Endodermal cell (in vitro differentiated cells): ENCODE measurements at regions not wholly inside any gene's neighbourhood (a gene's known extent, or its start where the extent isn't known, plus 50 kb on each side); places are given as distances from the start of the nearest gene placed in this dataset.

Experiments
- DNase-seq: peaks from one replicate; pipeline ENCODE4 v3.0.0-alpha.2; 2017
- H3K27ac ChIP-seq: 2 replicates; pipeline ENCODE4 v1.5.1; 2013; ENCODE audit warnings: mild to moderate bottlenecking, low read depth, low read length, moderate library complexity
- H3K27me3 ChIP-seq: 2 replicates; pipeline ENCODE4 v1.6.1; 2013; ENCODE audit warnings: mild to moderate bottlenecking, low read length, moderate library complexity; ENCODE audit not compliant: insufficient read depth, control insufficient read depth, poor library complexity, severe bottlenecking
- H3K36me3 ChIP-seq: 2 replicates; pipeline ENCODE4 v1.7.0; 2013; ENCODE audit warnings: mild to moderate bottlenecking, low read length, moderate library complexity; ENCODE audit not compliant: control insufficient read depth, insufficient read depth
- H3K4me1 ChIP-seq: one replicate; pipeline ENCODE4 v1.7.0; 2013; ENCODE audit warnings: low read length; ENCODE audit not compliant: control insufficient read depth, insufficient read depth
- H3K4me3 ChIP-seq: 2 replicates; pipeline ENCODE4 v1.5.1; 2013; ENCODE audit warnings: mild to moderate bottlenecking, low read length, moderate library complexity
- H3K9ac ChIP-seq: 2 replicates; pipeline ENCODE4 v1.6.1; 2013; ENCODE audit warnings: mild to moderate bottlenecking, low read length, moderate library complexity; ENCODE audit not compliant: poor library complexity, severe bottlenecking; ENCODE audit errors: extremely low read depth
- H3K9me3 ChIP-seq: 2 replicates; pipeline ENCODE4 v1.6.1; 2013; ENCODE audit warnings: mild to moderate bottlenecking, low read length, moderate library complexity; ENCODE audit not compliant: control insufficient read depth
- H3K27ac Mint-ChIP-seq: 2 replicates; pipeline ENCODE4 v1.8.0; 2020; ENCODE audit warnings: mixed read lengths
- H3K27me3 Mint-ChIP-seq: 2 replicates; pipeline ENCODE4 v1.8.0; 2021; ENCODE audit warnings: mild to moderate bottlenecking, mixed read lengths; ENCODE audit not compliant: insufficient read depth
- H3K36me3 Mint-ChIP-seq: 2 replicates; pipeline ENCODE4 v1.8.0; 2020; ENCODE audit warnings: low read depth, mixed read lengths
- H3K4me1 Mint-ChIP-seq: 2 replicates; pipeline ENCODE4 v1.8.0; 2020; ENCODE audit warnings: mixed read lengths
- H3K4me3 Mint-ChIP-seq: 2 replicates; pipeline ENCODE4 v1.8.0; 2020; ENCODE audit warnings: mild to moderate bottlenecking, moderate library complexity, mixed read lengths
- H3K9me3 Mint-ChIP-seq: 2 replicates; pipeline ENCODE4 v1.8.0; 2020; ENCODE audit warnings: mild to moderate bottlenecking, mixed read lengths
- CTCF ChIP-seq: fragments of 200-600 bp; sonication (generic); conservative IDR thresholded peaks from 2 replicates; pipeline ENCODE4 v1.5.0; 2021; ENCODE audit warnings: antibody characterized with exemption, mild to moderate bottlenecking
- WGBS, 2 experiments: methylation state at CpG; one replicate each; pipeline versions ENCODE4 v1.1.5 to v1.1.7; 2013; ENCODE audit warnings: missing lambda C conversion rate in 2 of 2, mixed read lengths in 1 of 2; ENCODE audit not compliant: insufficient coverage in 1 of 2, insufficient read length in 1 of 2; 5-methylcytosine and 5-hydroxymethylcytosine counted together

GRCh38 chr5:2569774-2570542 is 181.5 kb downstream of the IRX2 start:
- no peaks in the 10 kb centered on the region for H3K27me3 ChIP-seq
- no peaks in the 10 kb centered on the region for H3K9me3 ChIP-seq
- DNase-seq = no peak
- Mint-ChIP-seq H3K27ac (no peak overlapping the region), H3K4me1 (peaks cover 22% of the 10 kb centered on the region), H3K4me3 (no peak overlapping the region), H3K27me3 (peaks cover 18% of the 10 kb centered on the region), H3K9me3 (no peaks in the 10 kb centered on the region), H3K36me3 (no peaks in the 10 kb centered on the region)
- peaks cover 6% of the 10 kb centered on the region for H3K4me1 ChIP-seq
- no peaks in the 10 kb centered on the region for H3K36me3 ChIP-seq
- WGBS, 2 experiments = 90 to 94% methylated on average over 12 to 15 of the region's 15 CpGs
- H3K27ac ChIP-seq = no peak overlapping the region
- H3K4me3 ChIP-seq = no peak overlapping the region
- H3K9ac ChIP-seq = no peak overlapping the region
- TF ChIP-seq CTCF = no peak

GRCh38 chr5:2569176-2569575 is 182.3 kb downstream of the IRX2 start:
- H3K27me3 Mint-ChIP-seq = peaks cover 18% of the 10 kb centered on the region
- Histone ChIP-seq H3K4me1 (peaks cover 6% of the 10 kb centered on the region), H3K9ac (no peak overlapping the region), H3K4me3 (no peak overlapping the region), H3K9me3 (no peaks in the 10 kb centered on the region), H3K36me3 (no peaks in the 10 kb centered on the region), H3K27ac (no peak overlapping the region), H3K27me3 (no peaks in the 10 kb centered on the region)
- TF ChIP-seq CTCF = no peak
- H3K36me3 Mint-ChIP-seq = no peaks in the 10 kb centered on the region
- WGBS, 2 experiments = 81 to 88% methylated on average over 4 to 10 of the region's 10 CpGs
- DNase-seq = no peak
- H3K27ac Mint-ChIP-seq = no peak overlapping the region
- H3K4me1 Mint-ChIP-seq = peaks cover 20% of the 10 kb centered on the region
- no peaks in the 10 kb centered on the region for H3K9me3 Mint-ChIP-seq
- no peak overlapping the region for H3K4me3 Mint-ChIP-seq

GRCh38 chr5:2566284-2566683 is 185.2 kb downstream of the IRX2 start:
- Histone ChIP-seq H3K36me3 (no peaks in the 10 kb centered on the region), H3K9ac (no peak overlapping the region), H3K27ac (no peak overlapping the region), H3K9me3 (no peaks in the 10 kb centered on the region), H3K4me1 (peaks cover 6% of the 10 kb centered on the region), H3K27me3 (no peaks in the 10 kb centered on the region), H3K4me3 (no peak overlapping the region)
- Mint-ChIP-seq H3K4me3 (no peak overlapping the region), H3K27me3 (peaks cover 10% of the 10 kb centered on the region), H3K36me3 (no peaks in the 10 kb centered on the region), H3K27ac (no peak overlapping the region), H3K9me3 (no peaks in the 10 kb centered on the region), H3K4me1 (peaks cover 19% of the 10 kb centered on the region)
- TF ChIP-seq CTCF = no peak
- WGBS, 2 experiments = 88 to 93% methylated on average over 2 to 3 of the region's 3 CpGs
- DNase-seq = no peak
